ENCODE measurements at regions not wholly inside any gene's neighbourhood (a gene's known extent, or its start where the extent isn't known, plus 50 kb on each side); places are given as distances from the start of the nearest gene placed in this dataset.

DNA sequence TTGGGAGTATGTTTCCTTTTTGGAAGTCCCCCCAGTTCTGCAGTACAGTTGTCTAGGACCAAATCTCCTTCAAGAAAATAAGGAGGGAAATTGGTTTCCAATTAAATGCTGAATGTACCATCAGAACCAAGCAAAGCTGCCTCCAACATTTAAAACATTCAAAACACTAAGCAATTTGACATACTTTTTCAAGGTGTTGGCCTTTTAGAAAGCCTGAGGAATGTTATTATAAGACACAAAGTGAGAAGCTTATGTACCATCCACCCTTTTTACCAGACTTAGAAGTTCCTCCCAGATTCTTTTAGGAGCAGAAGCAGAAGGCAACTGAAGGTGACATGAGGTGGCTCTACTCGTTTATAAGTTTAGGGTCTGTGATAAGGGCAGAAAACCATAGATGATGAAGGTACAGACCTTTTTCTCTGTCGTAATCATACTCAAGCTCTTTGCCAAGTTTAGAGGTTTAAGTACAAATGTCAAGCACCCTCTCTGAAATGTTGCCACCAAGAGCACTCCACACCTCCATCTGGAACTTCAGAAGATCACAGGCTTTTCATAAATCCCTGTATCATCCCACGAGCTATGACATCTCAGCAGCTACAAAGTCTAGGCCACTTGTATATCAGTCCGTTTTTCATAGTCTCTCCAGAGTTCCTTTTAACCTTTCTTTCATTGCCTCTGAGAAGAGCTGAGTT lies 282.5 kb upstream of the THBS1 start:
- TF ChIP-seq POLR2A (IDR thresholded peaks at IDR 0.05) (no peak), CTCF (IDR thresholded peaks at IDR 0.05) (no peak)
